ENCODE measurements at regions not wholly inside any gene's neighbourhood (a gene's known extent, or its start where the extent isn't known, plus 50 kb on each side); places are given as distances from the start of the nearest gene placed in this dataset.

GRCh38 chr9:80866121-80866520, 823.2 kb downstream of the TLE1 start:
- CTCF ChIA-PET, result no interaction called here
- intact Hi-C loops (cut with micrococcal nuclease), result no loop called here
- peaks cover 6% of the 10 kb centered on the region for H3K4me1 Mint-ChIP-seq (ENCODE audit: insufficient read depth, unreplicated experiment)
- peaks cover 15% of the 10 kb centered on the region for H3K9me3 Mint-ChIP-seq (ENCODE audit: unreplicated experiment)
- POLR2A ChIA-PET, result no interaction called here
- H3K27me3 Mint-ChIP-seq (ENCODE audit: insufficient read depth, unreplicated experiment), result no peaks in the 10 kb centered on the region
- no peak overlapping the region for H3K4me3 Mint-ChIP-seq (ENCODE audit: unreplicated experiment)
- no peak overlapping the region for H3K27ac Mint-ChIP-seq (ENCODE audit: low read depth, unreplicated experiment)
- BruUV-seq (replicated peaks), result no TSS peak
- no peak for TF ChIP-seq CTCF (IDR thresholded peaks at IDR 0.05; ENCODE audit: unreplicated experiment)
- no peak for DNase-seq (ENCODE audit: unreplicated experiment)
- no peaks in the 10 kb centered on the region for H3K36me3 Mint-ChIP-seq (ENCODE audit: insufficient read depth, unreplicated experiment)

DNA sequence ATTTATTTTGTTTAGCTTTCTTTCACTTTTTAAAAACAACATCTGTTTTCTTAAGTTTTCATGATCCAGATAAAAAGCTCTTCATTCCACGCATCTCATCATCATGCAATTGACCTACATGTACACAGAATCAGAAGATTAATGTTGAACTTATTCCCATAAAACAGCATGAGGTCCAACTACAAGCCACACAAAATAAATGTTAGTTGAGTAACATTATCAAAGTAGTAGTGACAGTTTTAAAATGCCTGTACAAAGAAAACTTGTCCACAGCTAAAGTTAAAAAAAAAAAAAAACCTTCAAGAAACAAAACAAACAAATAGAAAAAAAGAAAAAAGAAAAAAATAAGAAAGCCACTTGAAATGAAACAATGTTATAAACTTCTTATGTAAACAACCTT, 846.3 kb downstream of the TLE1 start:
- no peaks in the 10 kb centered on the region for H3K36me3 Mint-ChIP-seq (ENCODE audit: insufficient read depth, unreplicated experiment)
- no peak for TF ChIP-seq CTCF (IDR thresholded peaks at IDR 0.05; ENCODE audit: unreplicated experiment)
- CTCF ChIA-PET, result no interaction called here
- no TSS peak for BruUV-seq (replicated peaks)
- intact Hi-C loops (cut with micrococcal nuclease), result no loop called here
- H3K4me3 Mint-ChIP-seq (ENCODE audit: unreplicated experiment), result no peak overlapping the region
- POLR2A ChIA-PET, result no interaction called here
- no peaks in the 10 kb centered on the region for H3K27me3 Mint-ChIP-seq (ENCODE audit: insufficient read depth, unreplicated experiment)
- H3K27ac Mint-ChIP-seq (ENCODE audit: low read depth, unreplicated experiment), result no peak overlapping the region
- no peaks in the 10 kb centered on the region for H3K9me3 Mint-ChIP-seq (ENCODE audit: unreplicated experiment)
- no peaks in the 10 kb centered on the region for H3K4me1 Mint-ChIP-seq (ENCODE audit: insufficient read depth, unreplicated experiment)
- DNase-seq (ENCODE audit: unreplicated experiment), result no peak

DNA sequence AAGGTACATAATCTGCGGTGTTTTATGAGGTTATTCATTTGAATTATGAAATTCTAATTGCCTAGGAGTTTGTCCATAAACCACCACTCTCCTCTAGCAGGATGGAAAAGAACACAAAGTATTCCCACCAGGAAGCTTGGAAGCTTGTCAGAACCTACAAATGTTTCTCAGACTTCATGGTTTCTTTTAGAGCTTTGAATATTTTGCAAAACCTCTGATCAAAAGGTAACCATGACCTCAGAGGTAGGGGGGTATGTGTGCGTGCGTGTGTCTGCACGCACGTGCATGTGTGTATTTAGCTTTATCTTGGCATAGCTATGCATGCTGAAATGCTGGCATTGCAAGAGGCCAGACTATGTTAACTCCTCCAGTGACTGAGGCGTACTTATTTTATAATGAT, 847.0 kb downstream of the TLE1 start:
- TF ChIP-seq CTCF (IDR thresholded peaks at IDR 0.05; ENCODE audit: unreplicated experiment), result no peak
- intact Hi-C loops (cut with micrococcal nuclease), result no loop called here
- CTCF ChIA-PET, result interaction anchor here (0.5 kb wide), 1 partner anchor 453 kb away, joined by 3 read pairs; no protein-coding TSS in a partner anchor
- POLR2A ChIA-PET, result no interaction called here
- H3K4me1 Mint-ChIP-seq (ENCODE audit: insufficient read depth, unreplicated experiment), result no peaks in the 10 kb centered on the region
- H3K27ac Mint-ChIP-seq (ENCODE audit: low read depth, unreplicated experiment), result no peak overlapping the region
- DNase-seq (ENCODE audit: unreplicated experiment), result no peak
- no peaks in the 10 kb centered on the region for H3K27me3 Mint-ChIP-seq (ENCODE audit: insufficient read depth, unreplicated experiment)
- no peaks in the 10 kb centered on the region for H3K9me3 Mint-ChIP-seq (ENCODE audit: unreplicated experiment)
- H3K4me3 Mint-ChIP-seq (ENCODE audit: unreplicated experiment), result no peak overlapping the region
- no TSS peak for BruUV-seq (replicated peaks)
- H3K36me3 Mint-ChIP-seq (ENCODE audit: insufficient read depth, unreplicated experiment), result no peaks in the 10 kb centered on the region

DNA sequence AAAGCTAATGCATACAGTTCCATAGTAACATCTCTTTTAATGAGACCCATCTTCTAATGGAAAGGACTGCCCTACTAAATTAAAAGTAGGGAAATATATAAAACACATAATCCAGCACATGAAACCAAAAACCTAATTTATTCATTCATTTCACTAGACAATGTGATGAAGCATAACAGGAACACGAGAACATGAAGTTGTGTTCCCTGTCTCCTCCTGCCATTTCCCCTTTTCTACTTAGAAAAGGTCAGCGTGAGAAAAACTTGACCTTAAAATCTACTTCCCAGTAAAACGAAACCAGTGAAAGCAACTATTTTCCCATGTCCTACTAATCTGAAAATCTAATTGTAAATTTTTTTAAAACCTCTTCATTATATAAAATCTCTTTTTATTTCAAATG, 847.5 kb downstream of the TLE1 start:
- no peak for TF ChIP-seq CTCF (IDR thresholded peaks at IDR 0.05; ENCODE audit: unreplicated experiment)
- ChIA-PET POLR2A (no interaction called here), CTCF (interaction anchor here (0.5 kb wide), 1 partner anchor 453 kb away, joined by 3 read pairs; no protein-coding TSS in a partner anchor)
- no TSS peak for BruUV-seq (replicated peaks)
- no peaks in the 10 kb centered on the region for H3K4me1 Mint-ChIP-seq (ENCODE audit: insufficient read depth, unreplicated experiment)
- no peak overlapping the region for H3K27ac Mint-ChIP-seq (ENCODE audit: low read depth, unreplicated experiment)
- no peak for DNase-seq (ENCODE audit: unreplicated experiment)
- no peaks in the 10 kb centered on the region for H3K9me3 Mint-ChIP-seq (ENCODE audit: unreplicated experiment)
- H3K27me3 Mint-ChIP-seq (ENCODE audit: insufficient read depth, unreplicated experiment), result no peaks in the 10 kb centered on the region
- no peaks in the 10 kb centered on the region for H3K36me3 Mint-ChIP-seq (ENCODE audit: insufficient read depth, unreplicated experiment)
- no peak overlapping the region for H3K4me3 Mint-ChIP-seq (ENCODE audit: unreplicated experiment)
- intact Hi-C loops (cut with micrococcal nuclease), result no loop called here

All from MCF 10A (cell line).